ENCODE measurements at regions not wholly inside any gene's neighbourhood (a gene's known extent, or its start where the extent isn't known, plus 50 kb on each side); places are given as distances from the start of the nearest gene placed in this dataset.
A peak's percentile ranks its signal among the peaks of the same experiment; 100 is the strongest.

- DNase-seq (ENCODE audit: extremely low read depth, insufficient read length) = no peak
- Histone ChIP-seq H3K4me3 (replicated peaks; ENCODE audit: low read depth, low read length) (no peak overlapping the region), H3K36me3 (ENCODE audit: control insufficient read depth, insufficient read depth, low read length) (no peaks in the 10 kb centered on the region), H3K27me3 (replicated peaks; ENCODE audit: control insufficient read depth, insufficient read depth, low read length) (no peaks in the 10 kb centered on the region)
- no peak for TF ChIP-seq CTCF (IDR thresholded peaks at IDR 0.05; ENCODE audit: insufficient read depth, low read length, poor library complexity, severe bottlenecking)
Observed at GRCh38 chr13:106623799-106624460, 56.0 kb upstream of the ARGLU1 start.

GRCh38 chr13:106621833-106622232, 53.9 kb upstream of the ARGLU1 start:
- no peaks in the 10 kb centered on the region for H3K36me3 ChIP-seq (ENCODE audit: control insufficient read depth, insufficient read depth, low read length)
- no peaks in the 10 kb centered on the region for H3K27me3 ChIP-seq (replicated peaks; ENCODE audit: control insufficient read depth, insufficient read depth, low read length)
- DNase-seq (ENCODE audit: extremely low read depth, insufficient read length) = no peak
- no peak for TF ChIP-seq CTCF (IDR thresholded peaks at IDR 0.05; ENCODE audit: insufficient read depth, low read length, poor library complexity, severe bottlenecking)
- H3K4me3 ChIP-seq (replicated peaks; ENCODE audit: low read depth, low read length) = no peak overlapping the region

DNA sequence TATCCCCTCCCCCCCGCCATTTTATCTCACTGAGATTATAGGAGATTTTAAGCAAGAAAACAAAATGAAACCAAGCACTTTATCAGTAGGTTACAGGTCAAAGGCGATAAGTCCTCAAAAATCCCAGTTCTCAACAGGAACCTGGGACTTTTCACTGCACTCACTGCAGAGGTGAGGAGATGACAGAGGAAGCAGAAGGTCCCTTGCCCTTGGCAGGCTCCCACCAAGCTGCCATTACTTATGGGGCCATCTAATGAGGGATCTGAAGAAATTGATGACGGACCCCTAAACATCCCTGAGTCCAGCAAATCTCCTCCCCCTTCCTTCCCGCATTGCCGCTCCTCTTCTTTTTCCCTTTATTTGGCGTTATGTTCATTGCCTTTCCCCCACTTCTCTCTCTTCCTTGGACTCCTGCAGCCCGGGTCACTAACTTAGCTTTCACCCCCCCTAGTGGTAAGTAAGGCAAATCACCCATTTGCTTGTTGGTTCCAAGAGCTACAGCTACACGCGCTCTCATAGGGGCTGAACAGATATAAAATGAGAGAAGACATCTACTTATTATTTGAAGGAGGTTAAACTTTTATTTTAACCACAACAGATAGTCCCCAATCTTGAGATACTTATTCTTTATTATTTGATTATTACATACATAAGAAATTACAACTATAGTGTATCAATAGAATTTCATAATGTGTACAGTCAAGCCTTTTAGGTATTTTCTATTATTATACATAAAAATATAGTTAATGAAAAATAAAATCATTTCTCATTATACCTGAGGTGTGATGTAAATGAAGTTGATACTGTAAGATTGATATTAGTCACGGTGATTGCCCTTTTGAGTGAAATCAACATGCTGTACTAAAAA, 52.0 kb upstream of the ARGLU1 start:
- no peak overlapping the region for H3K4me3 ChIP-seq (replicated peaks; ENCODE audit: low read depth, low read length)
- TF ChIP-seq CTCF (IDR thresholded peaks at IDR 0.05; ENCODE audit: insufficient read depth, low read length, poor library complexity, severe bottlenecking) = peak; percentile 81
- H3K27me3 ChIP-seq (replicated peaks; ENCODE audit: control insufficient read depth, insufficient read depth, low read length) = no peaks in the 10 kb centered on the region
- H3K36me3 ChIP-seq (ENCODE audit: control insufficient read depth, insufficient read depth, low read length) = no peaks in the 10 kb centered on the region
- DNase-seq (ENCODE audit: extremely low read depth, insufficient read length) = peak; percentile 1
